ENCODE measurements at regions not wholly inside any gene's neighbourhood (a gene's known extent, or its start where the extent isn't known, plus 50 kb on each side); places are given as distances from the start of the nearest gene placed in this dataset.

GRCh38 chr11:98495016-98495415, 525.7 kb upstream of the CNTN5 start:
- no peak overlapping the region for H3K4me3 ChIP-seq
- ATAC-seq, result no peak
- CTCF ChIA-PET, result no interaction called here

GRCh38 chr11:98495601-98496000, 525.1 kb upstream of the CNTN5 start:
- no peak for TF ChIP-seq TFCP2L1 (CRISPR knock-in tag; IDR thresholded peaks at IDR 0.05)
- TF ChIP-seq HMGXB4 (CRISPR knock-in tag; IDR thresholded peaks at IDR 0.05; ENCODE audit: borderline replicate concordance), result no peak
- TF ChIP-seq PHF8 (IDR thresholded peaks at IDR 0.05; ENCODE audit: borderline replicate concordance, low read depth), result no peak
- no peak for TF ChIP-seq ESRRA (IDR thresholded peaks at IDR 0.05; ENCODE audit: borderline replicate concordance, low read length)
- TF ChIP-seq USF2 (IDR thresholded peaks at IDR 0.05), result no peak
- no peak for TF ChIP-seq BCL3 (IDR thresholded peaks at IDR 0.05)
- no peak for TF ChIP-seq EHF (CRISPR knock-in tag; IDR thresholded peaks at IDR 0.05)
- no peak for TF ChIP-seq EHMT2 (IDR thresholded peaks at IDR 0.05; ENCODE audit: low read depth)
- no peak for TF ChIP-seq ZC3H11A (IDR thresholded peaks at IDR 0.05)
- TF ChIP-seq FOSB (CRISPR knock-in tag; IDR thresholded peaks at IDR 0.05), result no peak
- TF ChIP-seq HOXA7 (CRISPR knock-in tag; IDR thresholded peaks at IDR 0.05), result no peak
- TF ChIP-seq ZNF302 (CRISPR knock-in tag; IDR thresholded peaks at IDR 0.05), result no peak
- no peak for TF ChIP-seq MAZ (IDR thresholded peaks at IDR 0.05; ENCODE audit: borderline replicate concordance, low read depth, low read length)
- TF ChIP-seq TP53 (CRISPR knock-in tag; IDR thresholded peaks at IDR 0.05), result no peak
- TF ChIP-seq RCOR1 (IDR thresholded peaks at IDR 0.05; ENCODE audit: low read depth, low read length), result no peak
- TF ChIP-seq HES2 (IDR thresholded peaks at IDR 0.05), result no peak
- no peak for TF ChIP-seq POLR2AphosphoS2 (conservative IDR thresholded peaks at IDR 0.05; ENCODE audit: low read length)
- TF ChIP-seq CTCF (IDR thresholded peaks at IDR 0.05), result no peak
- DNase-seq (ENCODE audit: low read depth in 1 of 2, low spot score in 1 of 2) (no peak), ATAC-seq (no peak), FAIRE-seq (no peak)
- Histone ChIP-seq H3K9me3 (no peaks in the 10 kb centered on the region), H3K4me2 (no peak overlapping the region), H3K27ac (no peak overlapping the region), H3K4me3 (no peak overlapping the region), H3K4me1 (no peaks in the 10 kb centered on the region)
- POLR2A ChIA-PET, result no interaction called here
- CTCF ChIA-PET, result no interaction called here
- 5% methylated on average over 5 of the region's 5 CpGs for WGBS (ENCODE audit: missing lambda C conversion rate)

More at GRCh38 chr11:98495016-98495415, 525.7 kb upstream of the CNTN5 start:
- DNase-seq (ENCODE audit: low read depth in 1 of 2, low spot score in 1 of 2) (no peak), FAIRE-seq (no peak)
- H3K4me2 ChIP-seq, result no peak overlapping the region
- POLR2A ChIA-PET, result no interaction called here
- H3K4me1 ChIP-seq, result no peaks in the 10 kb centered on the region
- WGBS (ENCODE audit: missing lambda C conversion rate), result 35% methylated on average over 2 of the region's 2 CpGs
- TF ChIP-seq POLR2AphosphoS2 (conservative IDR thresholded peaks at IDR 0.05; ENCODE audit: low read length) (no peak), TFCP2L1 (CRISPR knock-in tag; IDR thresholded peaks at IDR 0.05) (no peak), NPAS2 (CRISPR knock-in tag; IDR thresholded peaks at IDR 0.05; ENCODE audit: borderline replicate concordance) (no peak), ZNF302 (CRISPR knock-in tag; IDR thresholded peaks at IDR 0.05) (no peak), CBX2 (IDR thresholded peaks at IDR 0.05; ENCODE audit: borderline replicate concordance, low read depth) (no peak), MAX (IDR thresholded peaks at IDR 0.05) (no peak), CBX8 (IDR thresholded peaks at IDR 0.05) (no peak)
- no peak overlapping the region for H3K27ac ChIP-seq
- H3K9me3 ChIP-seq, result no peaks in the 10 kb centered on the region

All from A549 (cell line).